SU-DHL-6 (cell line): ENCODE measurements at regions not wholly inside any gene's neighbourhood (a gene's known extent, or its start where the extent isn't known, plus 50 kb on each side); places are given as distances from the start of the nearest gene placed in this dataset.
"Not testable (repeated sequence)": the region's sequence is repeated elsewhere in the genome, so short reads cannot be mapped to it uniquely, and the experiment has no call there.

Experiments used
- H2AFZ ChIP-seq: fragments of 200-600 bp; sonication (generic); 2 replicates; pipeline ENCODE4 v1.6.1; 2014; ENCODE audit warnings: low read depth, mild to moderate bottlenecking, moderate library complexity, mixed read lengths, antibody characterized with exemption, low read length; ENCODE audit not compliant: severe bottlenecking
- H3F3A ChIP-seq: fragments of 200-600 bp; shearing (Covaris generic); 2 replicates; pipeline ENCODE4 v1.6.0; 2016; ENCODE audit warnings: antibody characterized with exemption, mild to moderate bottlenecking; ENCODE audit not compliant: insufficient read depth
- H3K27ac ChIP-seq: fragments of 200-600 bp; sonication (generic); 2 replicates; pipeline ENCODE4 v1.5.1; 2016; ENCODE audit warnings: low read depth, mild to moderate bottlenecking, low read length, moderate library complexity, mixed read lengths
- H3K27me3 ChIP-seq: fragments of 200-600 bp; sonication (generic), shearing (Covaris generic); 2 replicates; pipeline ENCODE4 v1.6.0; 2014; ENCODE audit warnings: mild to moderate bottlenecking, low read length
- H3K36me3 ChIP-seq: fragments of 200-600 bp; sonication (generic); 2 replicates; pipeline ENCODE4 v1.6.1; 2014; ENCODE audit warnings: mild to moderate bottlenecking, low read length, mixed read lengths
- H3K4me2 ChIP-seq: fragments of 300-600, 200-600 bp; shearing (Covaris generic), sonication (generic); 2 replicates; pipeline ENCODE4 v1.6.0; 2014; ENCODE audit warnings: low read length, low read depth, mild to moderate bottlenecking; ENCODE audit not compliant: poor library complexity, severe bottlenecking
- H3K4me3 ChIP-seq: fragments of 200-600 bp; sonication (generic); 2 replicates; pipeline ENCODE4 v1.5.1; 2014; ENCODE audit warnings: antibody characterized with exemption, low read length, mild to moderate bottlenecking, mixed read lengths; ENCODE audit not compliant: insufficient read depth, poor library complexity, severe bottlenecking
- H3K79me2 ChIP-seq: fragments of 200-600 bp; sonication (generic); 2 replicates; pipeline ENCODE4 v1.6.1; 2014; ENCODE audit warnings: mild to moderate bottlenecking, low read length, moderate library complexity; ENCODE audit not compliant: insufficient read depth
- H3K9ac ChIP-seq: fragments of 200-600 bp; sonication (generic); 2 replicates; pipeline ENCODE4 v1.7.0; 2014; ENCODE audit warnings: mild to moderate bottlenecking, low read length
- H3K9me2 ChIP-seq: fragments of 200-600 bp; sonication (generic); replicated peaks from 2 replicates; pipeline ENCODE4 v1.6.1; 2014; ENCODE audit warnings: low read length; ENCODE audit not compliant: insufficient read depth
- H3K9me3 ChIP-seq: fragments of 200-600 bp; sonication (generic); 2 replicates; pipeline ENCODE4 v1.6.1; 2014; ENCODE audit warnings: low read length, mixed read lengths; ENCODE audit not compliant: insufficient read depth
- H4K20me1 ChIP-seq: fragments of 200-600 bp; sonication (generic); 2 replicates; pipeline ENCODE4 v1.6.1; 2014; ENCODE audit warnings: low read depth, mild to moderate bottlenecking, antibody characterized with exemption, low read length, moderate library complexity, mixed read lengths
- CTCF ChIP-seq: fragments of 200-600 bp; sonication (generic); IDR thresholded peaks from one replicate; pipeline ENCODE4 v1.5.1; 2017; ENCODE audit warnings: antibody characterized with exemption, mild to moderate bottlenecking, low read length, moderate library complexity; ENCODE audit not compliant: insufficient read depth, poor library complexity, severe bottlenecking
- EZH2phosphoT487 ChIP-seq: fragments of 200-600 bp; sonication (generic), shearing (Covaris generic); conservative IDR thresholded peaks from 2 replicates; pipeline ENCODE4 v1.6.1; 2018; ENCODE audit warnings: mild to moderate bottlenecking, antibody characterized with exemption, low read length, moderate library complexity, mixed read lengths

DNA sequence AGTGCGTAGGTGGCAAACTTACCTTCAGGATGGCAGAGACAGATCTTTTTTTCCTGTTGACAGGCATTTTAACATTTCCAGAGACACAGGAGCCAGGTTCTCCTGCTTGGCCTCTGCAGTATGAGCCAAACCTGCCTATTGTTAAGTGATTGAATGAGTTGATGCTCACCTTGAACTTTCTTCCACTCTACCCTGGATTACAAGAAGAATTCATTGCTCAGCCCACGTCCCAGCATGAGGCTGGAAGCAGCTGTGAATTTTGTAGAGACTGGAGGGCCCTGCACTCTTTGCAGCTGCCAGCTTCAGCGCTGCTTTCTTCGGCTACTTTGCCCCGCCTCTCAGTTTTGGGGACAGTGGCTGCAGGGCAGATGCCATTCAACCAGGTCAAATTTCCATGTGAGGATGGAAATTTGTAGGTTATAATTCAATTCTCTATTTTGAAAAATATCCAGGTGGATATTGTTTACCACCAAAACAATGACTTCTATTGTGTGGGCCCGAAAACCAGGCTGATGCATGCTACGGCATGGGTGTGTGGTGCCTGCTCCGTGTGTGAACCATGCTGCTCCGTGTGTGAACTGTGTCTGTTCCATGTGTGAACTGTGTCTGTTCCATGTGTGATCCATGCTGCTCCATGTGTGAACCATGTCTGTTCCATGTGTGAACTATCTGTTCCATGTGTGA, 75.2 kb upstream of the METTL9 start:
- Histone ChIP-seq H4K20me1 (no peaks in the 10 kb centered on the region), H3K36me3 (no peaks in the 10 kb centered on the region), H3K9ac (no peak overlapping the region), H3F3A (0 out of 2 replicates have a peak, but pooled peaks cover 2% of the 10 kb centered on the region), H3K79me2 (peaks cover 5% of the 10 kb centered on the region), H2AFZ (no peak overlapping the region), H3K4me2 (no peak overlapping the region), H3K9me2 (no peaks in the 10 kb centered on the region), H3K9me3 (no peaks in the 10 kb centered on the region), H3K4me3 (no peak overlapping the region), H3K27ac (no peak overlapping the region), H3K27me3 (no peaks in the 10 kb centered on the region)
- TF ChIP-seq CTCF = no peak
- no peak for TF ChIP-seq EZH2phosphoT487

- H3K79me2 ChIP-seq, H3K4me3 ChIP-seq, H3K27me3 ChIP-seq, H3K27ac ChIP-seq, H3K9ac ChIP-seq, H3F3A ChIP-seq, H3K36me3 ChIP-seq, H3K9me3 ChIP-seq, H4K20me1 ChIP-seq, H3K9me2 ChIP-seq, H3K4me2 ChIP-seq, H2AFZ ChIP-seq: not testable (repeated sequence)
Measured at GRCh38 chr16:21524752-21525028, 74.7 kb upstream of the METTL9 start.

DNA sequence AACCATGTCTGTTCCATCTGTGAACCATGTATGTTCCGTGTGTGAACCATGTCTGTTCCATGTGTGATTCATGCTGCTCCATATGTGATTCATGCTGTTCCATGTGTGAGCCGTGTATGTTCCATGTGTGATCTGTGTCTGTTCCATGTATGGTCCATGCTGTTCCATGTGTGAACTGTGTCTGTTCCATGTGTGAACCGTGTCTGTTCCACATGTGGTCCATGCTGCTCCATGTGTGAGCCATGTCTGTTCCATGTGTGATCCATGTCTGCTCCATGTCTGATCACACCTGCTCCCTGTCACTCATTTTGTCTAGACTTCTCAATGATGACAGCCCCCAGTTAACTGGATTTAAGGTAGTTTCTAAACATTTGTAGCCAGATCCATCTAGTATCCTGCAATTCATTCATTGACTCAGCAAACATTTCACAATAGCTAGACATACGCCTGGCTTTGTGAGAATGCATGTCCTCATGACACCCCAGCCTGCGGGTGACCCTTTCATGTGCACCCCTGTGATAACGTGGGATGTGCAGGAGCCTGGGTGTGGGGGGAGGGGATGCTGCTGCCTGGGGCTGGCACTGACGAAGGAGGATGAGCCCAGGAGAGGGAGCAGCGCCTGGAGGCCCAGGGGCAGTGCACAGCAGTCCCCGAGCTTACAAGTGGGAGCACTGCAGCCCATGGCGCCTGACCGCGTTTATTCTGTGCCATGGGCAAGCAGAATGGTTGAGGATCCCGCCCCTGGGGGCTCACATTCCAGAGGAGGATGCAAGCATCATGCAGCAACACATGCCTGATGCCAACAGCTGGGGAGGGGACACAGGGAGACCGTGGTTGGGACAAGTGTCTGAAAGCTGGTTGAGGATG, 74.1 kb upstream of the METTL9 start:
- H3F3A ChIP-seq, H3K27ac ChIP-seq, H3K79me2 ChIP-seq: not testable (repeated sequence)

GRCh38 chr16:21525956-21526922, 73.1 kb upstream of the METTL9 start:
- H3K9ac ChIP-seq, H3K4me2 ChIP-seq, H4K20me1 ChIP-seq, H3K4me3 ChIP-seq, H3K27ac ChIP-seq, H3K9me2 ChIP-seq, H3F3A ChIP-seq, H3K36me3 ChIP-seq, H3K79me2 ChIP-seq, H3K27me3 ChIP-seq, H3K9me3 ChIP-seq, H2AFZ ChIP-seq: not testable (repeated sequence)

More for the DNA sequence above, 74.1 kb upstream of the METTL9 start:
- not testable (repeated sequence) for H3K9ac ChIP-seq, H3K9me2 ChIP-seq, H4K20me1 ChIP-seq, H3K9me3 ChIP-seq, H3K4me3 ChIP-seq, H3K4me2 ChIP-seq, H3K27me3 ChIP-seq, H3K36me3 ChIP-seq, H2AFZ ChIP-seq
